IgD-negative memory B cell (primary cell): ENCODE measurements at regions not wholly inside any gene's neighbourhood (a gene's known extent, or its start where the extent isn't known, plus 50 kb on each side); places are given as distances from the start of the nearest gene placed in this dataset.

ENCODE experiments used
- H3K27ac Mint-ChIP-seq, 3 donors: one replicate each; pipeline ENCODE4 v1.8.0; 2020 to 2022; ENCODE audit warnings: mild to moderate bottlenecking in 3 of 3, mixed read lengths in 3 of 3, moderate library complexity in 1 of 3
- H3K27me3 Mint-ChIP-seq: one replicate; pipeline ENCODE4 v1.8.0; 2021; ENCODE audit warnings: mixed read lengths
- H3K36me3 Mint-ChIP-seq: one replicate; pipeline ENCODE4 v1.8.0; 2020; ENCODE audit warnings: mild to moderate bottlenecking, mixed read lengths
- H3K4me1 Mint-ChIP-seq, 3 donors: one replicate each; pipeline ENCODE4 v1.8.0; 2020 to 2022; ENCODE audit warnings: mixed read lengths in 3 of 3, mild to moderate bottlenecking in 1 of 3
- H3K4me3 Mint-ChIP-seq, 4 donors: one replicate each; pipeline ENCODE4 v1.8.0; 2020 to 2022; ENCODE audit warnings: mild to moderate bottlenecking in 4 of 4, mixed read lengths in 4 of 4, moderate library complexity in 3 of 4
- H3K9me3 Mint-ChIP-seq, 3 donors: one replicate each; pipeline ENCODE4 v1.8.0; 2020 to 2021; ENCODE audit warnings: mixed read lengths in 3 of 3, mild to moderate bottlenecking in 1 of 3

DNA sequence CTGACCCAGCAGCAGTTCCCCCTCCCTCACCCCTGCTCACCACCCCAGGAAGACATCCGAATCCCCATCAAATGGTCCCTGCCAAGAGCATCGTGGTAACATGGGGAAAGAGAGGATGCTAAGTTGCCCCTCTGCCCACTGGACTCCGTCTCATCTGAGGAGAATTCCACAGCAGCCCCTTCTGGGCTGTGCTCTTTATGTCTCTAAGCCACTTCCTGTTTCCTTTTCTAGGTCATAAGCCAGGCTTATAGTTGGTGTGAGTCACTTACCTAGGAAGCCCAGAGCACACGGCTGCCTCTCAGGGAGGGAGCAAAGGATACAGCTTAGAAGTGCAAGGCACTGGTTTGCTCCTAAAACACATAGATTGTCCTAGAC is 76.0 kb downstream of the VCPKMT start:
- peaks cover 0 to 2% (median 0%) of the 10 kb centered on the region in 3 donors for H3K9me3 Mint-ChIP-seq
- H3K27me3 Mint-ChIP-seq: peaks cover 2% of the 10 kb centered on the region
- H3K4me1 Mint-ChIP-seq: peaks cover 45 to 60% (median 56%) of the 10 kb centered on the region in 3 donors
- H3K4me3 Mint-ChIP-seq: peak overlapping the region; percentile 13 to 85 (median 73)
- peaks cover 12% of the 10 kb centered on the region for H3K36me3 Mint-ChIP-seq
- peak overlapping the region; percentile 23 to 95 (median 93) for H3K27ac Mint-ChIP-seq

- Mint-ChIP-seq H3K36me3 (peaks cover 14% of the 10 kb centered on the region), H3K27ac (peak overlapping the region; percentile 23 to 95 (median 93)), H3K4me3 (peak overlapping the region in 3 of 4 donors; percentile 13 to 85 (median 83)), H3K27me3 (peaks cover 2% of the 10 kb centered on the region), H3K4me1 (peaks cover 51 to 66% (median 62%) of the 10 kb centered on the region in 3 donors), H3K9me3 (peaks cover 0 to 4% (median 2%) of the 10 kb centered on the region in 3 donors)
These were observed 75.4 kb downstream of the VCPKMT start for GRCh38 chr14:50040895-50041465.

DNA sequence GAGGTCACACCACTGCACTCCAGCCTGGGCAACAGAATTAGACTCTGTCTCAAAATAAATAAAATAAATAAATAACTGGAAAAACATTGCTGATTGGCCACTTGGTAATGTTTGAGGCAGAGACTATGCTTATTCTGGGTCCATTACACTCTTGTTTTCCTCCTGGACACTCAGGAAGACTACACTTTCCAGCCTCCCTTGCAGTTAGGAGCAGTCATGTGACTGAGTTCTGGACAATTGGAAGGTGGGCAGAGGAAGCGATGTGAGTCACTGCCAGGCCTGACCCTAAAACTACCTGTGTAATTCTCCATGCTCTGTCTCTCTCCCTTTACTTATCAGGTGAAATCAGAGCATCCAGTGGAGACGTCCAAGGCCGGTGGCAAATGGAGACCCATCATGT is 74.4 kb downstream of the VCPKMT start:
- Mint-ChIP-seq H3K36me3 (peaks cover 19% of the 10 kb centered on the region), H3K4me3 (peak overlapping the region in 2 of 4 donors; percentile 5 to 28), H3K27me3 (peaks cover 2% of the 10 kb centered on the region), H3K9me3 (peaks cover 0 to 4% (median 2%) of the 10 kb centered on the region in 3 donors), H3K27ac (no peak overlapping the region), H3K4me1 (peaks cover 59 to 72% (median 65%) of the 10 kb centered on the region in 3 donors)

DNA sequence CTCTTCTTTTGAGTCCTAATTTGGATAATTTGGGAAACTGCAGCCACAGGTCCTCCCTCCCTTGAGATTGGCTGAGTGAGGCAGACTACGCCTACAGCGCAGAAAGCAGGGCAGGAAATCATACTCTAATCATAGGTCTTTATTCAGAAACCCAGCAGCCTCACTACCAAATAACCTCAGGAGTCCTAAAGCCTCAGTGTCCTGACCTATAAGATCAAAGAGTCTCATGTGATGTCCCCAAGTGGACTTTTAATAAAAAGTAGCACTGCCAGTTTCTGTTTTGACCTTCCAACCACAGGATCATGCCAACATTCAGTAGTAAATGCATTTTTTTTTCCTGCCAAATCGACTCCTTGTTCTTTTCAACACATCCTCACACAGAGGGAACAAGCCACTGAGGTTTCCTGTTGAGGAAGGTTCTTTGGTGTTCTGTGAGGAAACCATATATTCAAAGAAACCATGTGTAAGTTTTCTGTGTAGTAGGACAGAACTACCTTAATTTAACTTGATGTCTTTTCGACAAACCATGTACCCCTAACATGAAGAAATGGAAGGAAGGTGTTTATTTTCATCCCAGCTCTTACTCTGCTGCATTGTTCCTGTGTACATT is 72.2 kb downstream of the VCPKMT start:
- peaks cover 2% of the 10 kb centered on the region for H3K27me3 Mint-ChIP-seq
- peaks cover 9% of the 10 kb centered on the region for H3K36me3 Mint-ChIP-seq
- peak overlapping the region in 3 of 4 donors; percentile 66 to 81 (median 78) for H3K4me3 Mint-ChIP-seq
- peaks cover 0 to 5% (median 2%) of the 10 kb centered on the region in 3 donors for H3K9me3 Mint-ChIP-seq
- peaks cover 57 to 70% (median 58%) of the 10 kb centered on the region in 3 donors for H3K4me1 Mint-ChIP-seq
- H3K27ac Mint-ChIP-seq: peak overlapping the region; percentile 89 to 96 (median 95)

DNA sequence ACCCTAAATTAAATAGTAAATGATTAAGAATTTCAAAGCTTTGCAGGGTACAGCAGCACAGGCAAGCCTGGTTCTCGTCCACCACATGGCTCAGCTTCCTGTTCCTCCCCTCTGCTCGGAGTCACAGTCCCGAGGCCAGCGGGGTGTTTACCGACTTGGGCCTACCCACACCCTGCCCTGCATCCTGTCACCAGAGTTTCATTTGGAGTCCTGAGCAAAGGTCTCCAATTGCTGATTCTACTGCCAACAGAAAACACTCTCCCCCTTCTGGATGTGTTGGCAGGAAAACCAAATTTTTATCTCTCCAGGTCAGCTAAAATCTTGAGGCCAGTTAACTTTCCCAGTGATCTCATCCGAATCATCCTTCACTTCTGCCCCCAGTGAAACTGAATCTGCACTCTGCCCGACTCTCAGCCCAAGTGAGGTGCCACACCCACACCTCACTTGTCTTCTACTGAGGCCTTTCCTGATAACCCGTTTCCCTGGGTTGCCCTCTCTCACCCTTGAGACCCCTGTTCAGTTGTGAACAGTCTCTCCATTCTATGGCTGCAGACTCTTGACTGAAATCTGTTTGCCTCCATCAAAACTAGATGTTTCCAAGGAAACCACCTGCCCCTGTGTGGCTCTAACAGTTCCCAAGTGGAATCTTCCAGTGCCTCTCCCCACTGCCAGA is 71.2 kb downstream of the VCPKMT start:
- peaks cover 11% of the 10 kb centered on the region for H3K36me3 Mint-ChIP-seq
- peaks cover 2% of the 10 kb centered on the region for H3K27me3 Mint-ChIP-seq
- peak overlapping the region; percentile 89 to 95 (median 94) for H3K27ac Mint-ChIP-seq
- peak overlapping the region; percentile 22 to 80 (median 74) for H3K4me3 Mint-ChIP-seq
- peaks cover 54 to 70% (median 57%) of the 10 kb centered on the region in 3 donors for H3K4me1 Mint-ChIP-seq
- H3K9me3 Mint-ChIP-seq: peaks cover 0 to 5% (median 2%) of the 10 kb centered on the region in 3 donors

DNA sequence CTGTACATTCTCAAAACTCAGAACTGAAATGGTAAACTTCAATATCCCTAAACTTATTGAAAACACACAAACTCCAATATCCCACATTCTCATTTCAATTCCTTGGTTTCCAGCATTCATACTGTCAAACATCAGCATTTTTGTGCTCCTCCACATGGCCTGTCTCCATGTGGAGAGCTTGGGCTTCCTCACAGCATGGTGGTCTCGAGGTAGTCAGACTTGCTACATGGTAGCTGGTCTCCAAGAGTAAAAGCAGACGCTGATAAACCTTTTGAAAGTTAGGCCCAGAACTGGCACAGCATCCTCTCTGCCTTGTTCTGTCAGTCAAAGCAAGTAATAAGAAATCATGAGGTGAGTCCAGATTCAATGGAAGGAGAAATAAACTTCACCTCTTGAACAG is 70.5 kb downstream of the VCPKMT start:
- Mint-ChIP-seq H3K4me1 (peaks cover 47 to 64% (median 50%) of the 10 kb centered on the region in 3 donors), H3K4me3 (peak overlapping the region in 2 of 4 donors; percentile 80 to 90), H3K36me3 (peaks cover 9% of the 10 kb centered on the region), H3K9me3 (peaks cover 0 to 5% (median 2%) of the 10 kb centered on the region in 3 donors), H3K27me3 (no peaks in the 10 kb centered on the region), H3K27ac (peak overlapping the region; percentile 89 to 95 (median 94))

DNA sequence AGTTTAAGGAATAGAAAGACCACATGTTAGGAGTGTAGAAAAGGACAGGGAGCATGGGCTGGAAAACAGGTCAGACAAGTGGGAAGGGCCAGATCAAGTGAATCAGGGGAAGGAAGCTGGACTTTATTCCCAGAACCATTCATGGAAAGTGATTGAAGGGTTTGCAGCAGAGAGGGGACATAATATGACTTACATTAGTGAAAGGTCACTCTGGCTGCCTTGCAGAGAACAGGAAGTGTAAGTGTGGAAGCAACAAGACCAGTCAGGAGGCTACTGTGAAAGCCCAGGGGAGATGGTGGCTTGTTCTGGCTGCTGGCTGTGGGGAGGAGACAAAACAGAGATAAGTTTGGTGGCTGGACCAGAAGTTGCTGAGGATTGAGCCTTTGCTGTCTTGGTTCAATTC is 69.1 kb downstream of the VCPKMT start:
- H3K4me3 Mint-ChIP-seq: peak overlapping the region; percentile 20 to 90 (median 54)
- H3K4me1 Mint-ChIP-seq: peaks cover 41 to 55% (median 45%) of the 10 kb centered on the region in 3 donors
- peaks cover 0 to 5% (median 2%) of the 10 kb centered on the region in 3 donors for H3K9me3 Mint-ChIP-seq
- H3K36me3 Mint-ChIP-seq: peaks cover 10% of the 10 kb centered on the region
- no peaks in the 10 kb centered on the region for H3K27me3 Mint-ChIP-seq
- peak overlapping the region; percentile 89 to 95 (median 94) for H3K27ac Mint-ChIP-seq

DNA sequence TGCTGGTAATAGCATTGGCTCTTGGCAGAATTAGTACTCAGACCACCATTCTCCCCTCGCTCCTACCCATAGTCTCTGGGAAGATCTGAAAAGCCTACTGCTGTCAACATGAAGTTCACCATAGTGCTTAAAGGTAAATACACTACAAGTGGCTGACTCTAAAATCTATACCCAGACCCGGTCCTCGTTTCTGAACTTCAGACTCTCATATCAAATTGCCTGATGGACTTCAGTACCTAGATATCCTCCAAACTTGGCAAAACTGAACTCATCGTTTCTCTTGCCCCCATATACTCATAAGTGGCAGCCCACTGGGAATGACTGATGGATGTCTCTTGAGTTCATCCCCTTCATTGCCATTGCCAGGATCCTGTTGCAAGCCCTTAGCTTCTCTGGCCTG is 67.3 kb downstream of the VCPKMT start:
- Mint-ChIP-seq H3K27me3 (no peaks in the 10 kb centered on the region), H3K36me3 (peaks cover 10% of the 10 kb centered on the region), H3K4me3 (peak overlapping the region in 2 of 4 donors; percentile 32 to 64), H3K4me1 (peaks cover 36 to 47% (median 42%) of the 10 kb centered on the region in 3 donors), H3K27ac (peak overlapping the region in 1 of 3 donors; percentile 30), H3K9me3 (peaks cover 0 to 5% (median 2%) of the 10 kb centered on the region in 3 donors)

GRCh38 chr14:50049703-50050570 is 66.4 kb downstream of the VCPKMT start:
- peaks cover 10% of the 10 kb centered on the region for H3K36me3 Mint-ChIP-seq
- no peaks in the 10 kb centered on the region for H3K27me3 Mint-ChIP-seq
- H3K4me1 Mint-ChIP-seq: peaks cover 28 to 40% (median 36%) of the 10 kb centered on the region in 3 donors
- peaks cover 0 to 5% (median 2%) of the 10 kb centered on the region in 3 donors for H3K9me3 Mint-ChIP-seq
- peak overlapping the region in 1 of 4 donors; percentile 64 for H3K4me3 Mint-ChIP-seq
- peak overlapping the region in 1 of 3 donors; percentile 11 for H3K27ac Mint-ChIP-seq

DNA sequence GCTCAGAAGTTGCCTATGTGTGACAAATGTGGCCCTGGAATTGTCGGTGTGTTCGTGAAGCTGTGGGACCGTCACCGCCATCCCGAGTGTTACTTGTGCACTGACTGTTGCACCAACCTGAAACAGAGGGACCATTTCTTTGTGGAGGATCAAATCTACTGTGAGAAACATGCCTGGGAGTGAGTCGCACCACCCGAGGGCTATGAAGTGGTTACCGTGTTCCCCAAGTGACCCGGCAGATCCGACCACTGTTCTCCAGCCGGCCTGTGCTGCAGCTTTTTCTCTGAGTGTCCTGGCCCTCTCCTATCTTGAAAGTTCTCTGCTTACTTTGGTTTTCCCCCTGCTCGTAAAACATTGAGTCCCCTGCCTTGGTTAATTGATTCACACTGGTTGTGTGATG is 65.3 kb downstream of the VCPKMT start:
- peaks cover 8% of the 10 kb centered on the region for H3K36me3 Mint-ChIP-seq
- peaks cover 0 to 3% (median 0%) of the 10 kb centered on the region in 3 donors for H3K9me3 Mint-ChIP-seq
- no peaks in the 10 kb centered on the region for H3K27me3 Mint-ChIP-seq
- no peak overlapping the region for H3K4me3 Mint-ChIP-seq
- no peak overlapping the region for H3K27ac Mint-ChIP-seq
- H3K4me1 Mint-ChIP-seq: peaks cover 22 to 32% (median 29%) of the 10 kb centered on the region in 3 donors

DNA sequence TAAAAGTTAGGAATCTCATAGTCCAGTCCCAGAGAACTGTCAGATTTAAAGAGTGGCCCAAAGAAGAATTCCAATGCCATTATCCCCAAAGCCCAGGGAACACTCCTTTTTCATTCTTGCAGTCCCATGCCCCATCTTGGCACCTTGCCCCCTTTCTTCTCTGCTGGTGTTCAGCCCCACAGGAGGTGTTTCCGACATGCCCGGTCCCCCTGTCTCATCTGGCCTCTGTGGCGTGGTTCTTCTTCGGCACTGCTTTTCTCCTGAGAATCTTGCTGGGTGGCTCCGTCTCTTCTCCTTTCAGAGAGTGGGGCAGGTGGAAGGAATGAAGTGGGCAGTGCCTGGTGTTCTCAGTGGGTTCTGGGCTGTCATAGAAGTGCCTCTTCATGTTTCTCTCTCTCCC is 64.7 kb downstream of the VCPKMT start:
- Mint-ChIP-seq H3K4me3 (no peak overlapping the region), H3K27me3 (no peaks in the 10 kb centered on the region), H3K9me3 (peaks cover 0 to 3% (median 0%) of the 10 kb centered on the region in 3 donors), H3K36me3 (peaks cover 4% of the 10 kb centered on the region), H3K27ac (peak overlapping the region in 1 of 3 donors; percentile 8), H3K4me1 (peaks cover 20 to 29% (median 27%) of the 10 kb centered on the region in 3 donors)

DNA sequence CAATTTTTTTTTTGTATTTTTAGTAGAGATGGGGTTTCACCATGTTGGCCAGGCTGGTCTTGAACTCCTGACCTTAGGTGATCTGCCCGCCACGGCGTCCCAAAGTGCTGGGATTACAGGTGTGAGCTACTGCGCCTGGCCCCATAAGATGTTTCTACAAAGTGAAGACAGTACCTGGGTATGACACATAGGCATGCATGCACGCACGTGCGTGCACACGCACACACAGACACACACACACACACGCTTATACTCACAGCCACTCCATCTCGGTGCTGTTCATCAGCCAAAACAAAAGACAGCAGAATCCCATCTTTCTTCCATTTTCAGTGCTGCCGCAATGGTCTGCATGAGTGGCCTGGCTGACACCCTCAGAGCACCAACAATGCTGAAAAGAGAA is 63.9 kb downstream of the VCPKMT start:
- Mint-ChIP-seq H3K27ac (peak overlapping the region in 2 of 3 donors; percentile 8 to 81), H3K4me1 (peaks cover 15 to 28% (median 21%) of the 10 kb centered on the region in 3 donors)

GRCh38 chr14:50053935-50054334 is 62.4 kb downstream of the VCPKMT start:
- Mint-ChIP-seq H3K27ac (no peak overlapping the region), H3K9me3 (no peaks in the 10 kb centered on the region), H3K27me3 (no peaks in the 10 kb centered on the region), H3K4me1 (peaks cover 9 to 24% (median 15%) of the 10 kb centered on the region in 3 donors), H3K4me3 (no peak overlapping the region), H3K36me3 (peaks cover 4% of the 10 kb centered on the region)

More for the DNA sequence above, 63.9 kb downstream of the VCPKMT start:
- Mint-ChIP-seq H3K4me3 (peak overlapping the region in 1 of 4 donors; percentile 12), H3K9me3 (peaks cover 0 to 3% (median 0%) of the 10 kb centered on the region in 3 donors), H3K27me3 (no peaks in the 10 kb centered on the region), H3K36me3 (peaks cover 4% of the 10 kb centered on the region)
